ENCODE measurements at regions not wholly inside any gene's neighbourhood (a gene's known extent, or its start where the extent isn't known, plus 50 kb on each side); places are given as distances from the start of the nearest gene placed in this dataset.

- no peak for TF ChIP-seq CTCF (IDR thresholded peaks at IDR 0.05; ENCODE audit: borderline replicate concordance, extremely low read depth, low read length, poor library complexity, severe bottlenecking)
- TF ChIP-seq EZH2 (IDR thresholded peaks at IDR 0.05; ENCODE audit: borderline replicate concordance, low read depth, low read length, severe bottlenecking): no peak
These were observed 123.7 kb upstream of the FOXQ1 start for GRCh38 chr6:1188199-1188598.

All from DND-41 (cell line).